Uterus (tissue), 2 donors: ENCODE measurements at regions not wholly inside any gene's neighbourhood (a gene's known extent, or its start where the extent isn't known, plus 50 kb on each side); places are given as distances from the start of the nearest gene placed in this dataset.

Experiments
- CTCF ChIP-seq, 4 experiments: fragments of 200-600 bp in 2 of 4; fragments of 450-650 bp in 2 of 4; sonication (generic) in 2 of 4; IDR thresholded peaks; one replicate each; pipeline ENCODE4 v1.5.1; 2016 to 2019; ENCODE audit warnings: antibody characterized with exemption in 4 of 4, mild to moderate bottlenecking in 2 of 4, moderate library complexity in 1 of 4
- POLR2A ChIP-seq, 2 donors: fragments of 450-650 bp; IDR thresholded peaks; one replicate each; pipeline ENCODE4 v1.6.1; 2016; ENCODE audit warnings: antibody characterized with exemption in 2 of 2, mild to moderate bottlenecking in 1 of 2, moderate library complexity in 1 of 2

- TF ChIP-seq CTCF (IDR thresholded peaks at IDR 0.05): no peak
- no peak for TF ChIP-seq POLR2A (IDR thresholded peaks at IDR 0.05)
Observed at GRCh38 chr5:109529520-109529919, 119.7 kb upstream of the PJA2 start.
